ENCODE measurements at regions not wholly inside any gene's neighbourhood (a gene's known extent, or its start where the extent isn't known, plus 50 kb on each side); places are given as distances from the start of the nearest gene placed in this dataset.
"Not testable (repeated sequence)": the region's sequence is repeated elsewhere in the genome, so short reads cannot be mapped to it uniquely, and the experiment has no call there.

GRCh38 chr17:78305801-78306200, 54.1 kb downstream of the SOCS3 start:
- Mint-ChIP-seq H3K9me3 (ENCODE audit: low read depth) (peaks cover 3% of the 10 kb centered on the region), H3K4me1 (peaks cover 5% of the 10 kb centered on the region), H3K27ac (no peak overlapping the region), H3K36me3 (peaks cover 4% of the 10 kb centered on the region), H3K4me3 (no peak overlapping the region), H3K27me3 (no peaks in the 10 kb centered on the region)
- ATAC-seq (no peak), DNase-seq (no peak)
- CTCF ChIA-PET, result interaction anchor here (0.6 to 1.3 kb wide), 4 partner anchors 9 to 117 kb away, joined by 3 read pairs; no protein-coding TSS in a partner anchor

- Mint-ChIP-seq H3K4me3 (no peak overlapping the region), H3K27ac (no peak overlapping the region), H3K4me1 (peaks cover 6% of the 10 kb centered on the region), H3K36me3 (peaks cover 4% of the 10 kb centered on the region), H3K27me3 (no peaks in the 10 kb centered on the region), H3K9me3 (ENCODE audit: low read depth) (peaks cover 3% of the 10 kb centered on the region)
- ATAC-seq (no peak), DNase-seq (no peak)
- CTCF ChIA-PET, result interaction anchor here (0.7 to 1.3 kb wide), 4 partner anchors 19 to 142 kb away, joined by 3 read pairs; no protein-coding TSS in a partner anchor
These were observed 55.3 kb downstream of the SOCS3 start for GRCh38 chr17:78304549-78305037.

- H3K4me3 Mint-ChIP-seq, result no peak overlapping the region
- H3K27me3 Mint-ChIP-seq, result no peaks in the 10 kb centered on the region
- H3K9me3 Mint-ChIP-seq (ENCODE audit: low read depth), result peaks cover 3% of the 10 kb centered on the region
- ATAC-seq (no peak), DNase-seq (no peak)
- H3K27ac Mint-ChIP-seq, result no peak overlapping the region
- CTCF ChIA-PET, result interaction anchor here (1.3 kb wide), 1 partner anchor 14 kb away, joined by 3 read pairs; no protein-coding TSS in a partner anchor
- H3K4me1 Mint-ChIP-seq, result peaks cover 6% of the 10 kb centered on the region
- peaks cover 4% of the 10 kb centered on the region for H3K36me3 Mint-ChIP-seq
These were observed 57.4 kb downstream of the SOCS3 start for GRCh38 chr17:78302478-78302877.

- H3K4me3 Mint-ChIP-seq, result no peak overlapping the region
- CTCF ChIA-PET, result interaction anchor here (1.3 kb wide), 1 partner anchor 15 kb away, joined by 3 read pairs; no protein-coding TSS in a partner anchor
- H3K9me3 Mint-ChIP-seq (ENCODE audit: low read depth), result peaks cover 2% of the 10 kb centered on the region
- no peak overlapping the region for H3K27ac Mint-ChIP-seq
- H3K4me1 Mint-ChIP-seq, result peaks cover 6% of the 10 kb centered on the region
- no peaks in the 10 kb centered on the region for H3K27me3 Mint-ChIP-seq
- ATAC-seq (no peak), DNase-seq (no peak)
- H3K36me3 Mint-ChIP-seq, result peaks cover 4% of the 10 kb centered on the region
These were observed 58.1 kb downstream of the SOCS3 start for GRCh38 chr17:78301821-78302213.

- Mint-ChIP-seq H3K4me1 (peaks cover 6% of the 10 kb centered on the region), H3K27ac (no peak overlapping the region), H3K4me3 (no peak overlapping the region), H3K27me3 (no peaks in the 10 kb centered on the region), H3K9me3 (ENCODE audit: low read depth) (no peaks in the 10 kb centered on the region), H3K36me3 (peaks cover under 1% of the 10 kb centered on the region)
- CTCF ChIA-PET, result interaction anchor here (1.3 kb wide), 1 partner anchor 16 kb away, joined by 3 read pairs; no protein-coding TSS in a partner anchor
- ATAC-seq, result no peak
- no peak for DNase-seq
These were observed 58.7 kb downstream of the SOCS3 start for GRCh38 chr17:78300962-78301820.

GRCh38 chr17:78299049-78299448, 60.8 kb downstream of the SOCS3 start:
- Mint-ChIP-seq H3K36me3 (no peaks in the 10 kb centered on the region), H3K4me3 (no peak overlapping the region), H3K27me3 (no peaks in the 10 kb centered on the region), H3K4me1 (peaks cover 6% of the 10 kb centered on the region), H3K9me3 (ENCODE audit: low read depth) (no peaks in the 10 kb centered on the region), H3K27ac (no peak overlapping the region)
- CTCF ChIA-PET, result interaction anchor here (0.7 to 1.1 kb wide), 2 partner anchors 123 to 263 kb away, joined by 3 read pairs; no protein-coding TSS in a partner anchor
- no peak for DNase-seq
- no peak for ATAC-seq

- Mint-ChIP-seq H3K9me3 (ENCODE audit: low read depth) (no peaks in the 10 kb centered on the region), H3K4me3 (no peak overlapping the region), H3K27me3 (no peaks in the 10 kb centered on the region), H3K36me3 (no peaks in the 10 kb centered on the region), H3K4me1 (no peaks in the 10 kb centered on the region), H3K27ac (no peak overlapping the region)
- no peak for ATAC-seq
- CTCF ChIA-PET, result no interaction called here
- DNase-seq, result no peak
These were observed 63.3 kb downstream of the TMEM235 start for GRCh38 chr17:78294776-78295175.

- H3K27me3 Mint-ChIP-seq, result no peaks in the 10 kb centered on the region
- DNase-seq (no peak), ATAC-seq (no peak)
- H3K27ac Mint-ChIP-seq, result no peak overlapping the region
- CTCF ChIA-PET, result interaction anchor here (0.5 kb wide), 1 partner anchor 459 kb away, joined by 3 read pairs; no protein-coding TSS in a partner anchor
- H3K36me3 Mint-ChIP-seq, result no peaks in the 10 kb centered on the region
- no peaks in the 10 kb centered on the region for H3K4me1 Mint-ChIP-seq
- H3K9me3 Mint-ChIP-seq (ENCODE audit: low read depth), result no peaks in the 10 kb centered on the region
- H3K4me3 Mint-ChIP-seq, result no peak overlapping the region
These were observed 62.9 kb downstream of the TMEM235 start for GRCh38 chr17:78294356-78294755.

- not testable (repeated sequence) for H3K4me1 Mint-ChIP-seq; H3K9me3 Mint-ChIP-seq (ENCODE audit: low read depth); DNase-seq; H3K27me3 Mint-ChIP-seq; H3K4me3 Mint-ChIP-seq; H3K36me3 Mint-ChIP-seq; ATAC-seq; H3K27ac Mint-ChIP-seq
- CTCF ChIA-PET, result interaction anchor here (0.7 to 1.7 kb wide), 3 partner anchors 42 to 124 kb away, joined by 3 to 4 read pairs (median 3); no protein-coding TSS in a partner anchor
These were observed 61.7 kb downstream of the TMEM235 start for GRCh38 chr17:78293151-78293550.

- CTCF ChIA-PET, result interaction anchor here (0.7 to 5.5 kb wide), 4 partner anchors 41 to 131 kb away, joined by 3 to 47 read pairs (median 4); no protein-coding TSS in a partner anchor
- H3K27me3 Mint-ChIP-seq, result no peaks in the 10 kb centered on the region
- no peaks in the 10 kb centered on the region for H3K36me3 Mint-ChIP-seq
- ATAC-seq (no peak), DNase-seq (no peak)
- no peaks in the 10 kb centered on the region for H3K9me3 Mint-ChIP-seq (ENCODE audit: low read depth)
- no peak overlapping the region for H3K4me3 Mint-ChIP-seq
- H3K4me1 Mint-ChIP-seq, result no peaks in the 10 kb centered on the region
- no peak overlapping the region for H3K27ac Mint-ChIP-seq
These were observed 60.8 kb downstream of the TMEM235 start for GRCh38 chr17:78291944-78292910.

GRCh38 chr17:78290721-78291120, 59.3 kb downstream of the TMEM235 start:
- no peaks in the 10 kb centered on the region for H3K27me3 Mint-ChIP-seq
- H3K4me1 Mint-ChIP-seq, result no peaks in the 10 kb centered on the region
- CTCF ChIA-PET, result interaction anchor here (0.7 to 5.5 kb wide), 5 partner anchors 19 to 132 kb away, joined by 3 to 47 read pairs (median 4); no protein-coding TSS in a partner anchor

More at GRCh38 chr17:78290721-78291120, 59.3 kb downstream of the TMEM235 start:
- ATAC-seq, result no peak
- H3K4me3 Mint-ChIP-seq, result no peak overlapping the region
- no peak overlapping the region for H3K27ac Mint-ChIP-seq
- no peaks in the 10 kb centered on the region for H3K36me3 Mint-ChIP-seq
- no peaks in the 10 kb centered on the region for H3K9me3 Mint-ChIP-seq (ENCODE audit: low read depth)
- no peak for DNase-seq
